Kidney (tissue), 13 donors: ENCODE measurements at regions not wholly inside any gene's neighbourhood (a gene's known extent, or its start where the extent isn't known, plus 50 kb on each side); places are given as distances from the start of the nearest gene placed in this dataset.

Experiments used
- DNase-seq, 5 donors: peaks; one replicate each; pipeline ENCODE4 v3.0.0-alpha.2; 2013 to 2020
- FAIRE-seq: peaks from 2 replicates; lab custom pipeline; 2012; peaks lifted over from hg19 to GRCh38; lab: Jason Lieb, UNC
- H3K27ac ChIP-seq, 2 donors: one replicate each; pipeline ENCODE4 v1.7.0; 2013; ENCODE audit warnings: low read depth in 2 of 2, low read length in 2 of 2, inconsistent platforms in 1 of 2
- H3K27me3 ChIP-seq: one replicate; pipeline ENCODE4 v1.7.1; 2013; ENCODE audit warnings: low read length, inconsistent platforms; ENCODE audit not compliant: control insufficient read depth, insufficient read depth
- H3K36me3 ChIP-seq, 3 donors: one replicate each; pipeline versions ENCODE4 v1.7.0 to v1.7.1; 2013; ENCODE audit warnings: low read length in 3 of 3, control low read depth in 1 of 3, inconsistent platforms in 1 of 3; ENCODE audit not compliant: insufficient read depth in 3 of 3, control insufficient read depth in 2 of 3
- H3K4me1 ChIP-seq, 3 donors: one replicate each; pipeline versions ENCODE4 v1.7.0 to v1.7.1; 2013; ENCODE audit warnings: low read length in 3 of 3, inconsistent platforms in 1 of 3, low read depth in 1 of 3; ENCODE audit not compliant: control insufficient read depth in 2 of 3, insufficient read depth in 2 of 3
- H3K4me3 ChIP-seq, 3 donors: one replicate each; pipeline versions ENCODE4 v1.7.0 to v1.8.1; 2013; ENCODE audit warnings: low read length in 3 of 3, control low read depth in 1 of 3, inconsistent platforms in 1 of 3
- H3K9ac ChIP-seq, 3 donors: one replicate each; pipeline versions ENCODE4 v1.7.0 to v1.7.1; 2013; ENCODE audit warnings: low read length in 3 of 3, control low read depth in 1 of 3, inconsistent platforms in 1 of 3
- H3K9me3 ChIP-seq, 3 donors: one replicate each; pipeline versions ENCODE4 v1.7.0 to v1.7.1; 2013; ENCODE audit warnings: low read length in 3 of 3, control low read depth in 1 of 3, inconsistent platforms in 1 of 3; ENCODE audit not compliant: control insufficient read depth in 2 of 3, insufficient read depth in 1 of 3
- intact Hi-C: fragments of 100-400 bp; cut with DNase I; formaldehyde crosslinking; loops from one replicate; pipeline ENCODE4 v1.11.1; 2022
- TF ChIP-seq, protein P1 (sequence below): IDR thresholded peaks from 3 replicates; pipeline ENCODE4 v1.5.1; 2012; ENCODE audit warnings: mild to moderate bottlenecking, moderate library complexity, borderline replicate concordance; ENCODE audit not compliant: insufficient read depth; ENCODE audit errors: extremely low read depth
- donor health status: control.
- donor health status: control.
- donor health status: control.
- donor health status: control.
- donor health status: control.
- donor health status: DM: yes; HTN: yes; CAD: no.
- donor health status: Normal renal cell carcinoma (clear cell type).

DNA sequence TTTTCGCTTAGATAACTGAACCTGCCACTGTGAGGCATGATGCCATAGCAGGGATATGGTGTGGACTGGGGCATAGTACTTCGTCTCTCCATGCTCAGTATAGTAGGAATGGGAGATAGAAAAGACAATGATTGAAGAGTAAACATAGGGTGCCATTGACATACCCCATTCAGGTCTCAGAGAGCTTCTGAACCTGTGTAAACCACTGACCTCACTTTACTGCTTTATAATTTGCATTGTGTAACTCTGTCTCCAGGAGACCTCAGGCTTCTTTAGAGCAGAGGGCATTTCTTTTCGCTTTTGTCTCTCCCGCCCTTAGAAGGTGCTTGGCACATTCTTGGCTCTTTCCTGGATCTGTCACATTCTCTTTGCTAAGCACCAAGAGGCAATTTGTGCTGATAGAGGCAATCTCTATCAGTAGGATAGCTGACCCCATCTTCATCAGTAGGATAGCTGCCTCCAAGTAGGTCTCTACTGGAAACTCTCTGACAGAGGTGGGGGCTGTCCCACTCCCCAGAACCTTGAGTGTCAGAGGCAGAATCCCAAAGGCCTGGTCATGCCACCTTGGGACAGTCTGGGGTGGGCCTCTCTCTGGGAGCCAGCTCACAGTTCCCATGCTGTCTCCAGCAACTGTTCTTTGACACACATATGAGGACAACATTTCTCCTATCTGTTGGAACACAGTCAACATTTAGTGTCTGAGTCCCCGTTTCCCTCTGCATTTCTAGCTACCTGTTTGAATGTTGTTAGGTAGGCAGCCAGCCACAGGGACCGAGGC, 181.9 kb downstream of the UTP18 start:
- DNase-seq (no peak), FAIRE-seq (no peak)
- Histone ChIP-seq H3K4me1 (no peaks in the 10 kb centered on the region), H3K27ac (no peak overlapping the region), H3K27me3 (no peaks in the 10 kb centered on the region), H3K4me3 (no peak overlapping the region), H3K36me3 (no peaks in the 10 kb centered on the region), H3K9me3 (no peaks in the 10 kb centered on the region), H3K9ac (no peak overlapping the region)
- TF ChIP-seq, protein P1, sequence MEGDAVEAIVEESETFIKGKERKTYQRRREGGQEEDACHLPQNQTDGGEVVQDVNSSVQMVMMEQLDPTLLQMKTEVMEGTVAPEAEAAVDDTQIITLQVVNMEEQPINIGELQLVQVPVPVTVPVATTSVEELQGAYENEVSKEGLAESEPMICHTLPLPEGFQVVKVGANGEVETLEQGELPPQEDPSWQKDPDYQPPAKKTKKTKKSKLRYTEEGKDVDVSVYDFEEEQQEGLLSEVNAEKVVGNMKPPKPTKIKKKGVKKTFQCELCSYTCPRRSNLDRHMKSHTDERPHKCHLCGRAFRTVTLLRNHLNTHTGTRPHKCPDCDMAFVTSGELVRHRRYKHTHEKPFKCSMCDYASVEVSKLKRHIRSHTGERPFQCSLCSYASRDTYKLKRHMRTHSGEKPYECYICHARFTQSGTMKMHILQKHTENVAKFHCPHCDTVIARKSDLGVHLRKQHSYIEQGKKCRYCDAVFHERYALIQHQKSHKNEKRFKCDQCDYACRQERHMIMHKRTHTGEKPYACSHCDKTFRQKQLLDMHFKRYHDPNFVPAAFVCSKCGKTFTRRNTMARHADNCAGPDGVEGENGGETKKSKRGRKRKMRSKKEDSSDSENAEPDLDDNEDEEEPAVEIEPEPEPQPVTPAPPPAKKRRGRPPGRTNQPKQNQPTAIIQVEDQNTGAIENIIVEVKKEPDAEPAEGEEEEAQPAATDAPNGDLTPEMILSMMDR: no peak
- intact Hi-C loops: no loop called here

DNA sequence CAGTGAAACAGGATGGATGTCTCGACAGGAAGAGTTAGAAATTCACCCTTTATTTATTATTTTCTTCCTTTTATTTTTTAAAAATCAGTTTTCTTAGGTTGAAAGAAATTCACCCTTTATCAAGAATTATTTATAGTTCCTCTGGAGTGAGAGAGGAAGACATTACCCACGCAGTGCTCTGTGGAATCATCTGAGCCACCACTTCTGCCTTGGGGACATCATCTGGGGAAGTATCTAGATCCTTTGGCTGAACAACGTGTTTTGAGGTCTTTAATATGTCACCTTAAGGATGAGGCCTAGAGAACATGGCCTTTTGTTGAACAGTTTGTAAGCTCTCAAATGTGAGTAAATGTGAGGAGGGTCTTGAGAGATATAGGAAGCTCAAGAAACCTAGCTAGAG, 183.3 kb downstream of the UTP18 start:
- H3K4me3 ChIP-seq: no peak overlapping the region
- no peaks in the 10 kb centered on the region for H3K4me1 ChIP-seq
- no peaks in the 10 kb centered on the region for H3K27me3 ChIP-seq
- intact Hi-C loops: no loop called here
- H3K9me3 ChIP-seq: no peaks in the 10 kb centered on the region
- TF ChIP-seq, protein P1: no peak
- no peaks in the 10 kb centered on the region for H3K36me3 ChIP-seq
- FAIRE-seq (no peak), DNase-seq (no peak)
- no peak overlapping the region for H3K27ac ChIP-seq
- H3K9ac ChIP-seq: no peak overlapping the region

DNA sequence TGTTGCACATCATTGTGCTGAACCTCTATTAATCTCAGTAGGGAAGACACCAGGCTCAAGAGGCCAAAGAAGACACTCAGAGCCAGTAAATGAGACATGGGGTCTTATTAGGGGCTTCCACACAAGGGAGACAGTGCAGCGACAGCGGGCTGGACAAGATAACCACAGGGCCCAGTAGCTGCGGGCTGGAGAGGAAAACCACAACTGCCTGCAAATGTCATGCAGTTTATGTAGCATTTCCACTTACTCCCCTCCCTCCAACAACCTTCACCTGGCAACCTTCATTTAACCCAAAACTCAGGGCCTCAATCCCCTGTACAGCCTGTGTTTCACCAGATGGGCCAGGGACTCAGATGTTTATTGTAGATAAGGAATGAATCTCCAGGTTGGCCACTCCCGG, 185.6 kb downstream of the UTP18 start:
- Histone ChIP-seq H3K27ac (no peak overlapping the region), H3K4me3 (no peak overlapping the region), H3K9me3 (no peaks in the 10 kb centered on the region), H3K9ac (no peak overlapping the region), H3K27me3 (no peaks in the 10 kb centered on the region), H3K36me3 (no peaks in the 10 kb centered on the region), H3K4me1 (no peaks in the 10 kb centered on the region)
- intact Hi-C loops: no loop called here
- DNase-seq: no peak
- TF ChIP-seq, protein P1: no peak
- no peak for FAIRE-seq
